KBM-7 (cell line): ENCODE measurements at regions not wholly inside any gene's neighbourhood (a gene's known extent, or its start where the extent isn't known, plus 50 kb on each side); places are given as distances from the start of the nearest gene placed in this dataset.

Experiments used
- DNase-seq: peaks from one replicate; pipeline ENCODE4 v3.0.0-alpha.2; 2015
- in situ Hi-C: fragments of 300-500 bp; cut with MboI; formaldehyde crosslinking; loops from 2 replicates; pipeline ENCODE4 v1.14.3; 2020; ENCODE audit warnings: low sequenced_read_pairs, low pct_unique_long_range_greater_than_20kb, mixed read lengths

GRCh38 chr12:116502141-116502725, 56.9 kb upstream of the MAP1LC3B2 start:
- no peak for DNase-seq
- in situ Hi-C loops = no loop called here

DNA sequence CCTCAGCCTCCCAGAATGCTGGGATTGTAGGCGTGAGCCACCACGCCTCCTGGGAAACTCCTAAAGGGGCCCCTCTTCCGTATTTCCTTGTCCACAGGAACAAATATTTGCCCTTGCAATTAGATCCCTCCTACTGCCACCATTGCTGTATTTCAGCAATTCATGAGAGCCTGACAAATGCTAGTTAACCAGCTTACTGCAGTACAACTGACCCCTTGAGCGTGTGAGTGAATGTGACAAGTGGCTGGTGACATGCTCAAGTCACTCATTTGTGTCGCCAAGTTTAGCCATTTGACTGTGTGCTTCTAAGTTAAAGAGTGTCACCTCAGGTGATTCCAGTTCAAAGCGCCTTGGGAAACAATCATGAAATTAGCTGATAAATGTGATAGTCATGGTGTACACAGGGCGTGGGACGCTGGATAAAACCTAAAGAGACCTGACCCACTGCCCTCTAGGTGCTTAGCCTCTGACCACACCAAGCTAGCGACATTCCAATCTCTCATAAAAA, 56.1 kb upstream of the MAP1LC3B2 start:
- no peak for DNase-seq
- in situ Hi-C loops = no loop called here

DNA sequence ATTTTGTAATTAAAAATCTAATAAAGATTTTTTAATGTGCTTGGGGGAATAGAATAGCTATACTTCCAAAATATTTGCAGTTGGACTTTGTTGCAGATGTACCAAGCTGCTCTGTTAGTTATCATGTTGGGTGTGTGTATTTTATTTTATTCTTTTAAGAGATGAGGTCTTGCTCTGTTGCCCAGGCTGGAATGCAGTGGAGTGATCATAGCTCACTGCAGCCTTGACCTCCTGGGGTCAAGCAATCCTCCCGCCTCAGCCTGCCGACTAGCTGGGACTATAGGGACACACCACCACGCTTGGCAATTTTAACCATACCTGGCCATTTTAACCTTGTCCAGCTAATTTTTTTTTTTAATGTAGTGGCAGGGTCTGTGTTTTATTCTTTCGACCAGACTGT, 54.7 kb upstream of the MAP1LC3B2 start:
- DNase-seq = no peak
- in situ Hi-C loops = no loop called here

DNA sequence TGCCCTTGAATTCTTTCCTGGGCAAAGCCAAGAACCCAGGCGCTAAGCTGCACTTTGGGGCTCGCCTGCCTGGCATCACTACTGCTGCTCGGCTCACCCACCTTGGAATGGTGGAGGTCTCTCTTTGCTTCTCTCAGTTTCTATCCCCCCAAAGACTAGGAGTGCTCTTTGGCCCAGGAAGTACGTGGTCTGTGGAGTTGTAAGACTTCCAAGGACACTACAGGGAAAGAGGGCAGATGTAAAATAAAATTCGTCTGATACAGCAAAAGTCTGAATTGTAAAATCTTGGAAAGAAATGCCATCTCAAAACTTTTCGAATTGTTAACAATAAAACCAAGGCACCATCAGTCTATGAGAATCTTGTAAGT, 52.5 kb upstream of the MAP1LC3B2 start:
- in situ Hi-C loops = no loop called here
- DNase-seq = no peak

- in situ Hi-C loops = no loop called here
- DNase-seq = peak; percentile 48
Observed at GRCh38 chr12:116508145-116509121, 50.7 kb upstream of the MAP1LC3B2 start.
